ENCODE measurements at regions not wholly inside any gene's neighbourhood (a gene's known extent, or its start where the extent isn't known, plus 50 kb on each side); places are given as distances from the start of the nearest gene placed in this dataset.

DNA sequence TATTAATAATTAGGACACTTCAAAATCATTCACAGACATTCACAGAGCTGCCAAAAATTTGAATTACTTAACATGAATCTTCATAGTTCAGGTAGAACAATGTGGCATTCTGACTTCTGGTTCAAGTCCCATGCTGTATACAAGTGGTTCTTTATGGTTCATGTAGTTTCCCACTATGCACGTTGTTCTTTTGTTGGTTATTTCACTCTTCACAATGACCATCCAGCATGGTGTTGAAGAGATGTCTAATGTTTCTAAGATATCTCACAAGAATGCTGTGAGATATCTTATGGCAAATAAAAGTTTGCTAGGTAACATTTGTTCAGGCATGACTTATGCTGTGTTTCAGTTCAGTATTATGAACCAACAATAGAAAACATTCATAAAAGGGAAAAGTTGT, 88.2 kb upstream of the SLITRK6 start:
- H3K27ac ChIP-seq: no peak overlapping the region
- TF ChIP-seq CTCF (conservative IDR thresholded peaks at IDR 0.05): no peak

DNA sequence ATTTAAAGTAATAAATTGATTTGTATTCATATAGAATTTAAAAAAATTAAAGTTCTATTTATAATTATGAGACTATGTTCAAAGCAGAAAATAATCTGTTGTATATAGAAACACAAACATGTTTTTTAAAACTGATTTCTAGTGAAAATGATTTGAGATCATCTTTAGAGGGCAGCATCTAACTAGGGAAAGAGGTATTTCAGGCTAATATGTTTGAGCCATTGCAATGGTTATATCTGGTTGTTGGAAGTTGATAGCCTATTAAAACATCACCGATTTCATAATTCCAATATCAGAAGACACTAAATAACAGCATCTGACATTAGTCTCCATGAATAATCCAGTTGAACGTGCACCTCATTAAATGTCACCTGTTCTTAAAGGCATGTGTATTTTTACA, 79.8 kb upstream of the SLITRK6 start:
- TF ChIP-seq CTCF (conservative IDR thresholded peaks at IDR 0.05): peak; percentile 47

GRCh38 chr13:85864963-85865530, 65.8 kb upstream of the SLITRK6 start:
- H3K27ac ChIP-seq: no peak overlapping the region
- peak; percentile 82 for TF ChIP-seq CTCF (conservative IDR thresholded peaks at IDR 0.05)

More for the DNA sequence above, 79.8 kb upstream of the SLITRK6 start:
- H3K27ac ChIP-seq: no peak overlapping the region

GRCh38 chr13:85853901-85854663, 54.9 kb upstream of the SLITRK6 start:
- no peak for TF ChIP-seq CTCF (conservative IDR thresholded peaks at IDR 0.05)

GRCh38 chr13:85853161-85853894, 54.1 kb upstream of the SLITRK6 start:
- H3K27ac ChIP-seq: no peak overlapping the region
- no peak for TF ChIP-seq CTCF (conservative IDR thresholded peaks at IDR 0.05)

More at GRCh38 chr13:85853901-85854663, 54.9 kb upstream of the SLITRK6 start:
- no peak overlapping the region for H3K27ac ChIP-seq

Measured in VCaP (cell line).